ENCODE measurements at regions not wholly inside any gene's neighbourhood (a gene's known extent, or its start where the extent isn't known, plus 50 kb on each side); places are given as distances from the start of the nearest gene placed in this dataset.

- TF ChIP-seq ZBTB21 (CRISPR knock-in tag; IDR thresholded peaks at IDR 0.05; ENCODE audit: borderline replicate concordance), result no peak
- no peak for TF ChIP-seq NFYB (CRISPR knock-in tag; conservative IDR thresholded peaks at IDR 0.05; ENCODE audit: low read depth)
- no peak for TF ChIP-seq SOX15 (CRISPR knock-in tag; IDR thresholded peaks at IDR 0.05)
- no peak for TF ChIP-seq NFATC4 (CRISPR knock-in tag; IDR thresholded peaks at IDR 0.05)
- no peak for TF ChIP-seq ERG (CRISPR knock-in tag; IDR thresholded peaks at IDR 0.05)
These were observed 231.0 kb upstream of the PIK3R1 start (continued) for GRCh38 chr5:67984546-67984945.

- POLR2A ChIA-PET, result no interaction called here
- Mint-ChIP-seq H3K36me3 (no peaks in the 10 kb centered on the region), H3K27ac (no peak overlapping the region), H3K27me3 (ENCODE audit: low read depth) (no peaks in the 10 kb centered on the region), H3K9me3 (peaks cover 5% of the 10 kb centered on the region), H3K4me3 (no peak overlapping the region), H3K4me1 (no peaks in the 10 kb centered on the region; the same call in 1 of the 2 replicates)
- ATAC-seq (no peak), DNase-seq (ENCODE audit: low spot score) (no peak)
- CTCF ChIA-PET, result no interaction called here
- TF ChIP-seq ZNF281 (CRISPR knock-in tag; IDR thresholded peaks at IDR 0.05) (no peak), USF1 (CRISPR knock-in tag; IDR thresholded peaks at IDR 0.05) (no peak), FOXP1 (CRISPR knock-in tag; IDR thresholded peaks at IDR 0.05; ENCODE audit: borderline replicate concordance) (no peak), STAT6 (CRISPR knock-in tag; conservative IDR thresholded peaks at IDR 0.05; ENCODE audit: low read depth) (no peak), MXD4 (CRISPR knock-in tag; IDR thresholded peaks at IDR 0.05; ENCODE audit: borderline replicate concordance) (no peak), CBFB (CRISPR knock-in tag; IDR thresholded peaks at IDR 0.05; ENCODE audit: low read depth) (no peak), KAT7 (CRISPR knock-in tag; IDR thresholded peaks at IDR 0.05; ENCODE audit: borderline replicate concordance) (no peak), GABPB1 (CRISPR knock-in tag; IDR thresholded peaks at IDR 0.05) (no peak), ELF4 (CRISPR knock-in tag; IDR thresholded peaks at IDR 0.05; ENCODE audit: low read depth) (no peak), E2F4 (CRISPR knock-in tag; IDR thresholded peaks at IDR 0.05; ENCODE audit: borderline replicate concordance, low read depth) (no peak), ZNF317 (CRISPR knock-in tag; IDR thresholded peaks at IDR 0.05; ENCODE audit: borderline replicate concordance, low read depth) (no peak), TCF7 (CRISPR knock-in tag; IDR thresholded peaks at IDR 0.05; ENCODE audit: low read depth) (no peak), ATF3 (CRISPR knock-in tag; conservative IDR thresholded peaks at IDR 0.05) (no peak), CTCF (IDR thresholded peaks at IDR 0.05) (no peak), NFE2L1 (CRISPR knock-in tag; IDR thresholded peaks at IDR 0.05) (no peak)
These were observed 232.1 kb upstream of the PIK3R1 start for GRCh38 chr5:67983251-67984110.

Data from WTC11 (cell line).